ENCODE measurements at regions not wholly inside any gene's neighbourhood (a gene's known extent, or its start where the extent isn't known, plus 50 kb on each side); places are given as distances from the start of the nearest gene placed in this dataset.
"Not testable (repeated sequence)": the region's sequence is repeated elsewhere in the genome, so short reads cannot be mapped to it uniquely, and the experiment has no call there.

GRCh38 chr2:52017646-52018235 is 985.8 kb upstream of the NRXN1 start (continued):
- TF ChIP-seq, protein P1, sequence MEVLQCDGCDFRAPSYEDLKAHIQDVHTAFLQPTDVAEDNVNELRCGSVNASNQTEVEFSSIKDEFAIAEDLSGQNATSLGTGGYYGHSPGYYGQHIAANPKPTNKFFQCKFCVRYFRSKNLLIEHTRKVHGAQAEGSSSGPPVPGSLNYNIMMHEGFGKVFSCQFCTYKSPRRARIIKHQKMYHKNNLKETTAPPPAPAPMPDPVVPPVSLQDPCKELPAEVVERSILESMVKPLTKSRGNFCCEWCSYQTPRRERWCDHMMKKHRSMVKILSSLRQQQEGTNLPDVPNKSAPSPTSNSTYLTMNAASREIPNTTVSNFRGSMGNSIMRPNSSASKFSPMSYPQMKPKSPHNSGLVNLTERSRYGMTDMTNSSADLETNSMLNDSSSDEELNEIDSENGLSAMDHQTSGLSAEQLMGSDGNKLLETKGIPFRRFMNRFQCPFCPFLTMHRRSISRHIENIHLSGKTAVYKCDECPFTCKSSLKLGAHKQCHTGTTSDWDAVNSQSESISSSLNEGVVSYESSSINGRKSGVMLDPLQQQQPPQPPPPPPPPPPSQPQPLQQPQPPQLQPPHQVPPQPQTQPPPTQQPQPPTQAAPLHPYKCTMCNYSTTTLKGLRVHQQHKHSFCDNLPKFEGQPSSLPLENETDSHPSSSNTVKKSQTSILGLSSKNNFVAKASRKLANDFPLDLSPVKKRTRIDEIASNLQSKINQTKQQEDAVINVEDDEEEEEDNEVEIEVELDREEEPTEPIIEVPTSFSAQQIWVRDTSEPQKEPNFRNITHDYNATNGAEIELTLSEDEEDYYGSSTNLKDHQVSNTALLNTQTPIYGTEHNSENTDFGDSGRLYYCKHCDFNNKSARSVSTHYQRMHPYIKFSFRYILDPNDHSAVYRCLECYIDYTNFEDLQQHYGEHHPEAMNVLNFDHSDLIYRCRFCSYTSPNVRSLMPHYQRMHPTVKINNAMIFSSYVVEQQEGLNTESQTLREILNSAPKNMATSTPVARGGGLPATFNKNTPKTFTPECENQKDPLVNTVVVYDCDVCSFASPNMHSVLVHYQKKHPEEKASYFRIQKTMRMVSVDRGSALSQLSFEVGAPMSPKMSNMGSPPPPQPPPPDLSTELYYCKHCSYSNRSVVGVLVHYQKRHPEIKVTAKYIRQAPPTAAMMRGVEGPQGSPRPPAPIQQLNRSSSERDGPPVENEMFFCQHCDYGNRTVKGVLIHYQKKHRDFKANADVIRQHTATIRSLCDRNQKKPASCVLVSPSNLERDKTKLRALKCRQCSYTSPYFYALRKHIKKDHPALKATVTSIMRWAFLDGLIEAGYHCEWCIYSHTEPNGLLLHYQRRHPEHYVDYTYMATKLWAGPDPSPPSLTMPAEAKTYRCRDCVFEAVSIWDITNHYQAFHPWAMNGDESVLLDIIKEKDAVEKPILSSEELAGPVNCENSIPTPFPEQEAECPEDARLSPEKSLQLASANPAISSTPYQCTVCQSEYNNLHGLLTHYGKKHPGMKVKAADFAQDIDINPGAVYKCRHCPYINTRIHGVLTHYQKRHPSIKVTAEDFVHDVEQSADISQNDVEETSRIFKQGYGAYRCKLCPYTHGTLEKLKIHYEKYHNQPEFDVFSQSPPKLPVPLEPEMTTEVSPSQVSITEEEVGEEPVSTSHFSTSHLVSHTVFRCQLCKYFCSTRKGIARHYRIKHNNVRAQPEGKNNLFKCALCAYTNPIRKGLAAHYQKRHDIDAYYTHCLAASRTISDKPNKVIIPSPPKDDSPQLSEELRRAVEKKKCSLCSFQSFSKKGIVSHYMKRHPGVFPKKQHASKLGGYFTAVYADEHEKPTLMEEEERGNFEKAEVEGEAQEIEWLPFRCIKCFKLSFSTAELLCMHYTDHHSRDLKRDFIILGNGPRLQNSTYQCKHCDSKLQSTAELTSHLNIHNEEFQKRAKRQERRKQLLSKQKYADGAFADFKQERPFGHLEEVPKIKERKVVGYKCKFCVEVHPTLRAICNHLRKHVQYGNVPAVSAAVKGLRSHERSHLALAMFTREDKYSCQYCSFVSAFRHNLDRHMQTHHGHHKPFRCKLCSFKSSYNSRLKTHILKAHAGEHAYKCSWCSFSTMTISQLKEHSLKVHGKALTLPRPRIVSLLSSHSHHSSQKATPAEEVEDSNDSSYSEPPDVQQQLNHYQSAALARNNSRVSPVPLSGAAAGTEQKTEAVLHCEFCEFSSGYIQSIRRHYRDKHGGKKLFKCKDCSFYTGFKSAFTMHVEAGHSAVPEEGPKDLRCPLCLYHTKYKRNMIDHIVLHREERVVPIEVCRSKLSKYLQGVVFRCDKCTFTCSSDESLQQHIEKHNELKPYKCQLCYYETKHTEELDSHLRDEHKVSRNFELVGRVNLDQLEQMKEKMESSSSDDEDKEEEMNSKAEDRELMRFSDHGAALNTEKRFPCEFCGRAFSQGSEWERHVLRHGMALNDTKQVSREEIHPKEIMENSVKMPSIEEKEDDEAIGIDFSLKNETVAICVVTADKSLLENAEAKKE (CRISPR knock-in tag; IDR thresholded peaks at IDR 0.05): no peak
- TF ChIP-seq ZNF114 (CRISPR knock-in tag; IDR thresholded peaks at IDR 0.05): no peak
- TF ChIP-seq STAT1 (IDR thresholded peaks at IDR 0.05; ENCODE audit: unreplicated experiment): no peak
- TF ChIP-seq ZNF331 (CRISPR knock-in tag; IDR thresholded peaks at IDR 0.05; ENCODE audit: low read depth): no peak

DNA sequence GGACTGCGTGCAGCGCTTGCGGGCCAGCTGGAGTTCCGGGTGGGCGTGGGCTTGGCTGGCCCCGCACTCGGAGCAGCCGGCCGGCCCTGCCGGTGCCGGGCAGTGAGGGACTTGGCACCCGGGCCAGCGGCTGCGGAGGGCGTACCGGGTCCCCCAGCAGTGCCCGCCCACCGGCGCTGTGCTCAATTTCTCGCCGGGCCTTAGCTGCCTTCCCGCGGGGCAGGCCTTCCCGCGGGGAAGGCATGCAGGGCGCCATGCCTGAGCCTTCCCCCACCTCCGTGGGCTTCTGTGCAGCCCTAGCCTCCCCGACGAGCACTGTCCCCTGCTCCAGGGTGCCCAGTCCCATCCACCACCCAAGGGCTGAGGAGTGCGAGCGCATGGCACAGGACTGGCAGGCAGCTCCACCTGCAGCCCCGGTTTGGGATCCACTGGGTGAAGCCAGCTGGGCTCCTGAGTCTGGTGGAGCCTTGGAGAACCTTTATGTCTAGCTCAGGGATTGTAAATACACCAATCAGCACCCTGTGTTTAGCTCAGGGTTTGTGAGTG is 975.0 kb upstream of the NRXN1 start:
- H3K4me1 Mint-ChIP-seq: not testable (repeated sequence)

More for the DNA sequence above, 975.0 kb upstream of the NRXN1 start:
- H3K27me3 Mint-ChIP-seq (ENCODE audit: insufficient read depth, low read depth, poor library complexity); H3K27me3 ChIP-seq (ENCODE audit: insufficient read depth); H3K27ac ChIP-seq (ENCODE audit: low read depth); H3K4me3 Mint-ChIP-seq; H4K20me1 ChIP-seq (replicated peaks; ENCODE audit: insufficient read depth); H3K36me3 ChIP-seq (ENCODE audit: insufficient read depth); H3K4me1 ChIP-seq (ENCODE audit: insufficient read depth); ATAC-seq; DNase-seq (ENCODE audit: low spot score); H3K9me2 ChIP-seq (ENCODE audit: insufficient read depth); H3K4me2 ChIP-seq; H3K79me2 ChIP-seq (replicated peaks; ENCODE audit: insufficient read depth); H3K36me3 Mint-ChIP-seq (ENCODE audit: low read depth); H2AFZ ChIP-seq; H3F3A ChIP-seq (replicated peaks; ENCODE audit: low read depth); H3K27ac Mint-ChIP-seq; H3K4me3 ChIP-seq: not testable (repeated sequence)
- H3K9me3 Mint-ChIP-seq: peaks cover 13% of the 10 kb centered on the region

Data from GM23338 (cell line).